Ammon's horn (tissue), 1 donor: ENCODE measurements at regions not wholly inside any gene's neighbourhood (a gene's known extent, or its start where the extent isn't known, plus 50 kb on each side); places are given as distances from the start of the nearest gene placed in this dataset.
"Not testable (repeated sequence)": the region's sequence is repeated elsewhere in the genome, so short reads cannot be mapped to it uniquely, and the experiment has no call there.

Experiments
- DNase-seq: peaks from one replicate; pipeline ENCODE4 v3.0.0-alpha.2; 2016; ENCODE audit warnings: low spot score

DNA sequence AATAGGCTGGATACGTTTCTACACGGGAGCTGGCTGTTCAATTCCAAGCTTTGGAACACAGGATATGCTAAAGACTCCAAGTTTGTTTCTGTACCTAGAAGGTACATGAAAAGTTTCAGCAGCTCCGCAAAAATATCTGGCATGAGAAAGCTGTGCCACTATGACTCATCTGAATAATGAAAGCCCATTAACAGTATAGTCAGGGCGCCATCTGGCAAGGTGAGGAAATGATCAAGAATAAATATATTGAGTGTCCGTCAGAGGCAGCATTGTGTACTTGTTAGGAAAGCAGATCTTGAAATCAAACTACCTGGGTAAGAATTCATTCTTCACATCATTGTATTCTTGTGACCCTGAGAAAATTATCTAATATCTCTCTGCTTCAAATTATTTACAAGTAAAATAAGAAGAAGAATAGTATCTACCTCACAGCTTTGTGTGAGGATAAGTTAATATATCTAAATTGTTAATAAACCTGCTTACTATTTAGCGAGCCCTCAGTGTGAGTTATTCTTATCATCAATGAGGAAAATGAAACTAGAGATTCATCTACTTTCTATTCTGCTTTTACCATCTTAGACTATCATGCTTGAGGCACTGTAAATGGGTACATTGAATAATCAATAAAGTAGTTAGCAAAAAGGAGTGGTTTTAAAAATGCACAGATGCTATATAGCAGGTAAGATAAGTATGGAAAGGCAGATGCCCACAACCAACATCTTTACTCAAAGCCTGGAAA lies 53.5 kb downstream of the FSCB start:
- DNase-seq = no peak

DNA sequence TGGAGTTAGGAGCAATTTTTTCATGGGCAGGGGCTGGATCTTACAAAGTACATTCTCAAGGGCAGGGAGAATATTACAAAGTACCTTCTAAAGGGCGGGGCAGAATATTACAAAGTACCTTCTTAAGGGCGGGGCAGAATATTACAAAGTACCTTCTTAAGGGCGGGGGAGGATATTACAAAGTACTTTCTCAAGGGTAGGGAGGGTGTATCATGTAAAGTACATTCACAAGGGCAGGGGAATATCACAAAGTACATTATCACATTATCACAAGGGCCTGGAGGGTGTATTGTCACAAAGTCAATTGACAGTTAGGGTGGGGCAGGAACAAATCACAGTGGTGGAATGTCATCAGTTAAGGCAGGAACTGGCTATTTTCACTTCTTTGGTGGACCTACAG lies 56.9 kb downstream of the FSCB start:
- DNase-seq = not testable (repeated sequence)

DNA sequence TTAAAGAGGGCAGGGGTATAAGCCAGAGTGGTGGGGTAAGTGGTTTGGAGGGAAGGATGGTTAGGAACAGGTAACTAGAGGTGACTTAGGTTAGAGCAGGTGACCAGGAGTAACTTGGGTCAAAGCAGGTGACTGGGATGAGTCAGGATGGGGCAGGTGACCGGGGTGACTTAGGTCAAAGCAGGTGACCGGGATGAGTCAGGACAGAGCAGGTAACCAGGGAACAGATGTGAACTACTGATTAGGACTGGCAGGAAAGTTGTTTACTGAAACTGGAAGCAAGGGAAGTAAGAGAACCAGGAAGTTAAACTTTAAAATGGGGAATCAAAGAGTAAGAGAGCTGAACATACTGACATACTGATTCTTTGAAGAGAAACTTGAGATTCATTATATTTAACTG lies 57.4 kb downstream of the FSCB start:
- no peak for DNase-seq

DNA sequence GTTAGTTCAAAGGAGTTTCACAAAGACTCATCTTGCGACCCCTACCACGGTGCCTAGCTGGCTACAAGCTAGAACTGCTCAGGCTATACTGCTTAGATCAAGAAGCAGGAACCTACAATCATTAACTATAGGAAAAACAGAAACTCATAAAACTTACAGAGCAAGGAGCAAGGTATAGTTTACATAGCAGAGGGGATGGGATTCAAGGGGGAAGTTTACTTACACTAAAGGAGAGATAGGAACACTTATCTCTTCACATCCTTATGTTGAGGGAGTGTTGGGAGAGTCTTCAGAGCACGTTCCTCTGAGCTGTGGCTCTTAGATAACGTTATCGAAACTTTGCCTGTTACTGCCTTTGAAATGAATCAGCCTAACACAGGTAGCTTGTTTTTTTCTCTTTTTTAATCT lies 58.1 kb downstream of the FSCB start:
- DNase-seq = no peak

DNA sequence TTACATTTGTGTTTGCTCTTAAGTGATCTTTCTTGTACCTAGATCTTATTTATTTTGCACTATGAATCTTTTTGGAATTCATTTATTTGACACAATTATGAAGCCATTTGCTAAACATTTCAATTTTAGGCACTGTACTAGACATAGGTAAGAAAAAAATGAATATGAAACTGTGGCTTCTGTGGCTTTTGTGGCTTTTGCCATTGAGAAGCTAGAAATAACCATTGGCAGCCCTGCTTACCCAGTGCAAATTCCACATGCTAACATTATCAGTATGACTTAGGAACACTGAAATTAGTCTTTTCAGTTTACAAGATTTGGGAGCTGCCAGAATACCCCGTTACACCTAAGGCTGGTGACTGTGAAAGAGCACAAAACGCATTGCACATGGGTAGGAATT lies 60.1 kb downstream of the FSCB start:
- no peak for DNase-seq

DNA sequence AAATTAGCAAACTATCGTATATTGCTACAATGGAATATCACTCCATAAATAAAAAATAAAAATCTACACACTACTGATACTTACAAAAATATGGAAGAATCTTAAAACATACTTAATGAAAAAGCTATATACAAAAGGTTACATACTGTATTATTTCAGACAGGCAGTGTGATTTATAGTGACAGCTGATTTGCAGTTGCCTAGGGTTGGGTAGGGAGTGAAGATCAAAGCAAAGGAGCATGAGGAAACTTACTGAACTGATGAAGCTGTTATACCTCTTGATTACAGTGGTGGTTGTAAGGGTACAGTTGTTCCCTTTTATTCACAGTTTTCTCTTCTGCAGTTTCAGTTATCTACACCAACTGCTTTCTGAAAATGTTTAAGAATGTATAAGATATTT lies 62.6 kb downstream of the FSCB start:
- DNase-seq = no peak

DNA sequence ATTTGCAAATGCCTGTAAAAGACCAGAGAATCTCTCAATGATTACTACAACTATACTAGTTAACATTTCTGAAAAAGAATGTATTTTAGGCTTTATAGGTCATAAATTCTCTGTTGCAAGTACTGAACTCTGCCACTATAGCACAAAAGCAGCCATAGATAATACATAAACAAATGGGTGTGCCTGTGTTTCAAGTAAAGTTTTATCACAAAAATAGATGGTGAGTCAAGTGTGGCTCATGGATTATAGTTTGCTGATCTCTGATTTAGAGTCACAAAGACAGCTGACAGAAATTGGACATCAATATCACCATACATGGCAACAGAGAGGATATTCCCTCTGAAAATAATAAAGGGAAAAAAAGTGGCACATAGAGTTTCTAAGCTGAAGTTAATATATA lies 68.1 kb downstream of the FSCB start:
- DNase-seq = no peak

DNA sequence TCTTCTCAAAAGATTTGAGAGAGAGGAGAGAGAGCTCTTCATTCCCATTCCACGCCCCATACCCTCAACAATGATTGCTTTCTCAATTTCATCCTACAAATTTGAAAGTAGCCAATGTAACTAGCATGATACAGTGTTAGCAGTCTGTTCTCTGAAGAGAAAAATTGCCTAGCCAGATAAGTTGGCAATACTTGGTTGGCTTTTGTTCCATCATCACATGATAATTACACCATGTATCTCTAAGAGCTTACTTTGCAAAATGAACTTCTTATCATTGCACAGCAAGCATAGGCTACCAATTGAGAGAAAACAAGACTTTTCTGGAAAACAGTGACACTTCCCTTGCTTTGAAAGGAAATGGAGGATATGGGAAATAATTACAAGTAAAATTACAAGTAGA lies 68.9 kb downstream of the FSCB start:
- DNase-seq = no peak

DNA sequence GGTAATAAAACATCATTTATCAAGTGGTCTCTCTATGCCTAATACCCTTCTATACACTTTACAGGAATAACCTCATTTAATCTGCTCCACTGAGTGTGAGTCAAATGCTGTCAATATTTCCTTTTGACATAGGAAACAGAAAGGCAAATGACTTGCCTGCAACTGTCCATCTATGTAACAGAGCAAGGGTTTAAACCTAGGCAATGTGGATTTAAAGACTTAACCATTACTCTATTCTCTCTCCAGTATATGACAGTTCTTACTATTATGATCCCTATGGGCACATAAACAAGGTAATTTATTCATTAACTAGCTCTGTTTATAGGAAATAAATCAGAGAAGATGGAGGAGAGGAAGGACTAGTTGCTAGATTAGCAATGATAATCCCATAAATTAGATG lies 70.6 kb downstream of the FSCB start:
- no peak for DNase-seq

DNA sequence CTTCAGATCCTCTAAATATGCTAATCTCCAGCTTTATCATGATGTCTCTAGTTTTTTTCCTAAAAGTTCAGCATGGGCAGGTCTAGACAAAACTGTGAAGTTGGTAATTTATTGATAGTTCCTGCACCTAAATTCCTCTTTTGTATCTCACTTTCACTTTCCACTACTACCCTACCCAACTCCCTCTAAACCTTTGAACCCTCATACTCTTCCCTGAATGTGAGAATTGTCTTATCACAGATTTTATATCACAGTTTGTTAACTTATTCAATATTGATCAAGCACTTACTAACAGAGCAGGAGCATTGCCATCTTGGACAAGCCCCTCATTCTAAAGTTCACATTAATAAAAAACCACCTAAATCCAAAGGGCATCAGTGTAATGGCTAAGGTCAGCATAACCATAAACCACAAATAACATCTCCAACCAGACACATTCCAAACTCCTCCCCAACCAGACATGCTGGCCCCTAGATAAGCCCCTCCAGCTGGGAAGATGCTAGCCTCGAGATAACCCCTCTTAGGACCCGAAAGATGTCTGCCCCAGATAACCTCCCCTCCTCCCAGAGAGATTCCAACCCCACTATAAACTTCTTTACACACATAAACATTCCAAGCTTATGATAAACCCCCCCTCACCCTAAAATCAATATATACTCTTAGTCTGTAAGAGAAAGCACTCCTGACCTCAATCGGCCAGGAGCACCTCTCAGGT lies 78.7 kb downstream of the FSCB start:
- no peak for DNase-seq

DNA sequence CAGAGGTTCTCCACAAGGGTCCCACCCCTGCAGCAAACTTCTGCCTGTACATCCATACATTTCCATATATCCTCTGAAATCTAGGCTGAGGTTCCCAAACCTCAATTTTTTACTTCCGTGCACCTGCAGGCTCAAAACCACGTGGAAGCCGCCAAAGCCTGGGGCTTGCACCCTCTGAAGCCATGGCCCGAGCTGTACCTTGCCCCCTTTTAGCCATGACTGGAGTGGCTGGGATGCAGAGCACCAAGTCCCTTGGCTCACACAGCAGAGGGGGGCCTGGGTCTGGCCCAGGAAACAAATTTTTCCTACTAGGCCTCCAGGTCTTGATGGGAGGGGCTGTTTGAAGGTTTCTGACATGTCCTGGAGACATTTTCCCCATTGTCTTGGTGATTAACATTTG lies 84.4 kb downstream of the FSCB start:
- no peak for DNase-seq

DNA sequence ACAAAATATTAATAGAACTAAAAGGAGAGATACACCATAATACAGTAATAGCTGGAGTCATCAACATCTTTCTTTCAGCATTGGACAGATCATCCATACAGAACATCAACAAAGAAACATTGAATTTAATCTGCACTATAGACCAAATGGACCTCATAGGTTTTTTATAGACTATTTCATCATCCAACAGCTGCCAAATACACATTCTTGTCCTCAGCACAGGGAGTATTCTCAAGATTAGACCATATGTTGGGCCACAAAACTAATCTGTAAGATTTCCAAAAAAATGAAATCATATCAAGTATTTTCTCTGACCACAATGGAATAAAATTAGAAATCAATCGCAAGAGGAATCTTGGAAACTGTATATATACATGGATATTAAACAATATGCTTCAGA lies 86.9 kb downstream of the FSCB start:
- DNase-seq = no peak

DNA sequence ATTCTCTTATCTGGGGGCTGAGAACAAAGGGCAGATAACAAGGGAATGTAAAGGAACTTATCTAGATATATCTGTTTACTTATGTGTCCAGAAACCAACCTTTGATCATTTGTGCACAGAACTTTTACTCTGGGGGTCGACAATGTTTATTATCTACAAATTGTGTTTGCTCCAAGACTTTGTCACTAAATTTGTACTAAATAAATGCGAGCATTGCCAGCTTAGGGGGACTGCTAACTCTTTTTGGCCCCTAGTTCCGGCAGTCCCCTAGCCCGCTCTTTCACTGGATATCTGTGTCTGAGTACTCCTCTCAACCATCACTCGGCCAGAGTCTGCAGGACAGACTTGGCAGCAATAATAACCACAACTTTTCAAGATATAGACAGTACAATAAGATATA lies 88.2 kb downstream of the FSCB start:
- DNase-seq = no peak

DNA sequence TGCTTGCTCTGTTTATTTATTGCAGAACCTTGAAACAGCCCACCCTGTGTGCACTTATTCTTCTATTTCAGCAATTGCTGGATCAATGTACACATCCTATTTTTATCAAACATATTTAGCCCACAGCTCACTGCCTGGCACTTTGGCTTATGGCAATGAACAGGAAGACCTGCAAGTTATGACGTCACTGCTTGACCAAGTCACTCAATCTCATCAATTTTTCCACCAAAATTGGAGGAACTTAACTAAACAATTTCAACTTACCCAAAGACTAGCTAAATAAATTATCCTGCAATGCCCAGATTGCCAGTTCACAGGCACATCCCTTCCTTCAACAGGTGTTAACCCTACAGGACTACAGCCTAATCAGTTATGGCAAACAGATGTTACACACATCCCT lies 89.3 kb downstream of the FSCB start:
- no peak for DNase-seq

DNA sequence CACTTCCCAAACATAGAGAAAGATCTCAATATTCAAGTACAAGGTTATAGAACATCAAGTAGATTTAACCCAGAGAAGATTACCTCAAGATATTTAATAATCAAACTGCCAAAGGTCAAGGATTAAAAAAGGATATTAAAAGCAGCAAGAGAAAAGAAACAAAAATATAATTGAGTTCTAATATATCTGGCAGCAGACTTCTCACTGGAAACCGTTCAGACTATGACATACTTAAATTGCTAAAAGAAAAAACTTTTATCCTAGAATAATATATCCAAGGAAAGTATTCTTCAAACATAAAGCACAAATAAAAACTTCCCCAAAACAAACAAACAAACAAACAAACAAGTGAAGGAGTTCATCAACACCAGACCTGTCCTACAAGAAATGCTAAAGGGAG lies 92.4 kb downstream of the FSCB start:
- no peak for DNase-seq

DNA sequence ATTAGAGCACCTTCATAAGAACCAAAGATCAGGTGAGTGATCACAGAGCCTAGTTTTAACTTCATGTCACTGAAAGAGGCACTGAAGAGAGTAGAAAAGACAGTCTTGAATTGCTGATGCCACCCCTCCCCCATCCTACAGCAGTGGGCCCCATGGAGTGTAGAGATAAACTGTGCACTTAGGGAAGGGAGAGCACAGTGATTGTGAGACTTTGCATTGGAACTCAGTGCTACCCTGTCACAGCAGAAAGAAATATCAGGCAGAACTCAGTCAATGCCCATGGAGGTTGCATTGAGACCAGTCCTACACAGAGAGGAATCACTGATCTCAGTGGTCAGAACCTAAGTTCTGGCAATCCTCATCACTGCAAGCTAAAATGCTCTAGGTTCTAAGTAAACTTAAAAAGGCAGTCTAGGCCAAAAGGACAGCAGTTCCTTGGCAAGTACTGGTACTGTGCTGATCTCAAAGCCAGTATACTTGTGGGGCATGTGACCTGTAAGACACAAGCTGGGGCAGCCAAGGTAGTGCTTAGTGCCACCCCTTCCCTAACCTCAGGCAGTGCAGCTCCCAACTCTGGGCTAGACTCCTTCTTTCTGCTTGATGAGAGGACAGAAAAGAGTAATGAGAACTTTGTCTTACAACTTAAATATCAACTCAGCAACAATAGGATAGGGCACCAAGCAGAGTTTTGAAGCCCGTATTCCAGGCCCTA lies 94.1 kb downstream of the FSCB start:
- DNase-seq = no peak

DNA sequence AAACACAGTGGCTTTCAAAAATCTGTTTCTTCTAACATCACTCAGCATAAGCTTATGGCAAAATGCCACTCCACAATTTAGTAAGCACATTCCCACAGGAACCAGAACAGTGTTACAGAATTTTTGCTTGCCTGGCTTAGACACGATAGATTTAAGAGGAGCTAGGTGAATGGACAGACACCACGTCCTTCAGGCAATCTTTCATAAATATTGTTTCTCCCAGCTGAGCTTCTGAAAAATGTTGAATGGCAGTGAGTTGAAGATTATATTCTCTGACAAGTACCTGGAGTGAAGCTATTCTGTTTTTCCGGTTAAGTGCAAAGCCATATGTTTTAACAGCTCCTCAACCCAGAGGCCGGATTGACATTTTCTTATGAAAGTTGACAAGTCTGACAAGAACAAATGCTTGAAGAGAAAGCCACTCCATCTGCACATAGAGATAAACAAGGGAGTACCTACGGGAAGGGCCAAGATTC lies 102.0 kb downstream of the FSCB start:
- DNase-seq = no peak

DNA sequence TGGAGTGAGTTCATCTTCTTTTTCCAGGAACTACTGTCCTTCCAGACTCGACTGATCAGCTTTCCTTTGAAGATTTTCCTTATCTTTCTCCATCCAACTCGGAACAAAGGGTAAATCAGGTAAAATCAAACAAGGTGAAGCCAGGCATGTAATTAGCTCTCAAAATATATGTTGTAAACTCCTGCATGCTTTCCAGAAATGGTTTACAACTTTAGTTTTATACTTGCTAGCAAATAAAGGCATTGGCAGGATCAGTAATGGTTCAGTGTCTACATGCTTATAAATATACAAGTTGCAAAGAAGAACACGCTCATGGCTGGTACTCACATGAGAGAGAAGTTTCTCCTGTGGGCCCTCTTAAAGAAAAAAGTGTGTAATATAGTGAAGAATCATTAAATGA lies 102.5 kb downstream of the FSCB start:
- no peak for DNase-seq

DNA sequence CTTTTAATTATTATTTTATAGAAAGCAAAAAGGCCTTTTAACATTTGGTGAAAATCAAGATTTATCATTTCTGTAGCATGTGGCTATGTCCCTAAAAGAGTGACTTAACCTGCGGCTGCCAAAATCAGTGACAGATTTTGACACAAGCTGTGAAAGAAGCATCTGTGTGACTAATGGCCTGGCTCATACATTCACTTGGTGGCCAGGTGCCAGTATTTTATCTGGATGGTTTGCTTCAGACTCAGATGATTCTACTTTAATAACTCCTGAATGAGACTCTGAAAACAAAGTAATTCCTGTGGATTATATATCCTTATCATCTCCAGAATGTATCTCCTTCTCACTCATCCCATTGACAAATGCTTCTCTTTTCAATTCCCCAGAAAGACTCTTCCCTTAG lies 103.0 kb downstream of the FSCB start:
- peak; percentile 15 for DNase-seq

DNA sequence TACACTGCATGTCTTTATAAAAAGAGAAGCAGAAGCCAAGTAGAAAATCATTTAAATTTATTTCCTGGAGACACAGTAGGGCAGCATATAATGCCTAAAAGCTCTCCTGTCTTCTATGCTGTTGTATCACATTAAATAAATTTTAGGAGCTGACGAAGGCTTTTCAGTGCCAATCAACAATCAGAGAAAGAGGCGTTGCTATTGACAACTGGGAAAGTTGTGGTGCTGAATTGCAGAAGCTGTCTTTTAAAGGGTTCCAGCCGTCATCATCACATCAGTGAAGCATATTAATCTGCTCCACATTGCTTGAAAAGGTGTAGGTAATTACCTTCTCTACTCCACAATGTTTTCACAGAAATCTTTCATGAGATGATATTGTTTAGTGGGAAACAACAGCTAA lies 103.9 kb downstream of the FSCB start:
- no peak for DNase-seq

DNA sequence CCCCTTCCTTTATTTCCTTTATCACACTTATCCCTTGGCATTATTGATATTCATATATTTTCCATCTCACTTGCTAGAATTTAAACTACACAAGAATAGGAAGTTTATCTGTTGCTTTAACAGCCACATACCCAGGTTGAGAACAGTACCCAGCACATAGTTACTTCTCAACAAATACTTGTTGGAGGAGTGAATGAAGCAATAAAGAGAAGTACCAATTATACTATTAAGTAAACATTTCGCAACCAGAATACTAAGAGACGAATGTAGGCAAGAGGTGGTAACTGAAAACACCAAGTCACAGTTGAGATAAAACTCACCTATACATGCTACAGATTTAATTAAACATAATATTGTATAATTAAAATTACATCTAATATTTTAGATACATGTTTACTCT lies 110.9 kb downstream of the FSCB start:
- no peak for DNase-seq

DNA sequence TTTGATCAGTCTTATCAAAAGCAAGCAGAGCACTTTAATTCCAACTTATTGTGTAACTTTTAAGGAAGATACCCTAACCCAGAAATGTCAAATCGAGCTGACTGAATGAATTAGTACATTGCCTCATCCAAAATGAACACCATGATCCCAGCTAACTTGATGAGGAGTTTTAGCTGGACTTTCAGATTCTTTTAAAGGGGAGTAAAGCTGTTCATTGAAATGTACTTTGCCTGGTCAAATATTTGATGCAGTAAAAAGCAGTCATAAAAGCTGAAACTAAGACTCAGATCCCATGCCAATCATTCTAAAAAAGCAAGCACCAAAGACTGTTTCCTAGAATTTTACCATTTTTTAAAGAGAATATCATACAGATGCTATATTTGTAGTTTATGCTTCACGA lies 114.1 kb downstream of the FSCB start:
- DNase-seq = no peak

DNA sequence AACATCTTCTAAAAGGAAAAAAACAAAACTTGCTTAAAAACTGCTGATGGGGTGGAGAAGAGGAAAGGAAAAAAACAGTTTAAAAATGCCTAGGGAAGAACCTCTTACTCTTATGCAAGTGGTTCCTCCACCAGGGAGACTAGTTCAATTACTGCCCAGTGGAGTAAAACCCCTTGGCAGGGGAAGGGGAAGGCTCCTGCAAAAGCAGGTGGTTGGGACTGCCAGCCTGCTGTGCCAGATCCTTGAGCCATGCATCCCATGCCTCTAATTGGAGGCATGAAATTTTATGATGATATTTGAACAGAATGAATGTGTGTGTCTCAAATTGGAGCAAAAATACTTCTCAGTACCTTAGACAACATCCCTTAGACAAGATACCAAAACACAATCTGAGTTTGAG lies 118.8 kb downstream of the FSCB start:
- no peak for DNase-seq
